ENCODE measurements at regions not wholly inside any gene's neighbourhood (a gene's known extent, or its start where the extent isn't known, plus 50 kb on each side); places are given as distances from the start of the nearest gene placed in this dataset.
A peak's percentile ranks its signal among the peaks of the same experiment; 100 is the strongest.

DNA sequence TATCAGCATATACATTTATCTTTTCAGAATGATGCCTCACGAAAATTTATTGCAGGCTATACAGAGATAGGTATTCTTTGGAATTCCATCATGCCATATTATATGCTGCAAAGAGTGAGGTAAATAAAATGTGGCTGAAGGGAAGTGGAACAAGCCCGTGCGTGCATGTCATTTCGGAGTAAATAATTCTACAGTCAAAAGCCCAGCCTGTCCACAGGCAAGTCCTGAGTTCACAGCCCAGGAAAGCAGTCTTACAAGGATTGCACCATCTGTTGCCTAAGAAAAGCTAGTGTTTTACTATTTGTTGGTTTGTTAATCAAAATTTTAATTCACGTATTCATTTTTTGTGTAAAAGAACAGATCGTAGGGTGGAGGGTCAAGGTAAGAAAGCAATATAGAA lies 292.4 kb upstream of the AKR1E2 start:
- H3K27me3 ChIP-seq: no peaks in the 10 kb centered on the region
- 59% methylated on average over 6 of the region's 6 CpGs for WGBS
- H3K36me3 ChIP-seq: no peaks in the 10 kb centered on the region
- no peak for DNase-seq (ENCODE audit: low spot score in 2 of 2)
- H3K27ac ChIP-seq: peak overlapping the region; percentile 69
- peaks cover 12% of the 10 kb centered on the region for H3K4me1 ChIP-seq
- no peaks in the 10 kb centered on the region for H3K9me3 ChIP-seq
- TF ChIP-seq EP300 (IDR thresholded peaks at IDR 0.05) (no peak), CTCF (IDR thresholded peaks at IDR 0.05) (no peak), POLR2A (IDR thresholded peaks at IDR 0.05) (no peak), POLR2AphosphoS5 (IDR thresholded peaks at IDR 0.05) (no peak)
- no peak overlapping the region for H3K4me3 ChIP-seq

- 22% methylated on average over 1 of the region's 1 CpG for WGBS
- Histone ChIP-seq H3K27ac (peak overlapping the region; percentile 69), H3K9me3 (no peaks in the 10 kb centered on the region), H3K4me3 (no peak overlapping the region), H3K36me3 (no peaks in the 10 kb centered on the region), H3K4me1 (peaks cover 12% of the 10 kb centered on the region), H3K27me3 (no peaks in the 10 kb centered on the region)
- TF ChIP-seq EP300 (IDR thresholded peaks at IDR 0.05) (no peak), POLR2AphosphoS5 (IDR thresholded peaks at IDR 0.05) (no peak), CTCF (IDR thresholded peaks at IDR 0.05) (no peak), POLR2A (IDR thresholded peaks at IDR 0.05) (no peak)
- DNase-seq (ENCODE audit: low spot score in 2 of 2): no peak
Observed at GRCh38 chr10:4532976-4533375, 293.0 kb upstream of the AKR1E2 start.

- DNase-seq (ENCODE audit: low spot score in 2 of 2): no peak
- H3K27ac ChIP-seq: peak overlapping the region; percentile 69
- TF ChIP-seq EP300 (IDR thresholded peaks at IDR 0.05) (no peak), POLR2A (IDR thresholded peaks at IDR 0.05) (no peak), POLR2AphosphoS5 (IDR thresholded peaks at IDR 0.05) (no peak), CTCF (IDR thresholded peaks at IDR 0.05) (no peak)
- no peaks in the 10 kb centered on the region for H3K36me3 ChIP-seq
- H3K4me3 ChIP-seq: no peak overlapping the region
- H3K27me3 ChIP-seq: no peaks in the 10 kb centered on the region
- 38% methylated on average over 3 of the region's 3 CpGs for WGBS
- H3K9me3 ChIP-seq: no peaks in the 10 kb centered on the region
- peaks cover 14% of the 10 kb centered on the region for H3K4me1 ChIP-seq
Observed at GRCh38 chr10:4532467-4532866, 293.5 kb upstream of the AKR1E2 start.

DNA sequence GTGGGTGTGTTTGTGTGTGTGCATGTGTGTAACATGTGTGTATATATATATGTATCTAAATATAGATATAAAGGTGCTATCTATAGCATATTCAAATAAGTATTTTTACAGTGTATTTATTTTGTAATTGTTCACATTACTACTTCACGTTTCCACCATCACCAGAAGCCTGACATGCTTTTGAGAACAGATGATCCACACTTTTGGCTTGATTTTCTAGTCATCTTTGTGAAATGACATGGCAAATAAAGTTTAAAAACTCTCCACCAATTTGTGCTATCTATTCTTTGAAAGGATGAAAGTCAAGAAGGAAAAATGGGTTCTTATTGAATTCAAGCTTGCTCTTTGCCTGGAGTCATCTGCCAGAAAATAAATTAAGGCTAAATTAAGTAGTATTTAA lies 294.0 kb upstream of the AKR1E2 start:
- Histone ChIP-seq H3K4me3 (no peak overlapping the region), H3K27me3 (no peaks in the 10 kb centered on the region), H3K4me1 (peaks cover 16% of the 10 kb centered on the region), H3K9me3 (no peaks in the 10 kb centered on the region), H3K27ac (peak overlapping the region; percentile 62), H3K36me3 (no peaks in the 10 kb centered on the region)
- DNase-seq (ENCODE audit: low spot score in 2 of 2): no peak
- WGBS: 36% methylated on average over 1 of the region's 1 CpG
- no peak for TF ChIP-seq CTCF (IDR thresholded peaks at IDR 0.05)
- TF ChIP-seq POLR2A (IDR thresholded peaks at IDR 0.05): no peak
- no peak for TF ChIP-seq EP300 (IDR thresholded peaks at IDR 0.05)
- no peak for TF ChIP-seq POLR2AphosphoS5 (IDR thresholded peaks at IDR 0.05)

- H3K4me3 ChIP-seq: no peak overlapping the region
- TF ChIP-seq CTCF (IDR thresholded peaks at IDR 0.05): no peak
- no peak for TF ChIP-seq EP300 (IDR thresholded peaks at IDR 0.05)
- TF ChIP-seq POLR2AphosphoS5 (IDR thresholded peaks at IDR 0.05): no peak
- H3K36me3 ChIP-seq: no peaks in the 10 kb centered on the region
- no peak overlapping the region for H3K27ac ChIP-seq
- DNase-seq (ENCODE audit: low spot score in 2 of 2): no peak
- H3K4me1 ChIP-seq: peaks cover 26% of the 10 kb centered on the region
- no peaks in the 10 kb centered on the region for H3K27me3 ChIP-seq
- no peaks in the 10 kb centered on the region for H3K9me3 ChIP-seq
Observed at GRCh38 chr10:4529266-4529665, 296.7 kb upstream of the AKR1E2 start.
